WTC11 (cell line): ENCODE measurements at regions not wholly inside any gene's neighbourhood (a gene's known extent, or its start where the extent isn't known, plus 50 kb on each side); places are given as distances from the start of the nearest gene placed in this dataset.

ENCODE experiments used
- ATF6 ChIP-seq: sonication (generic); formaldehyde crosslinking; IDR thresholded peaks from 2 replicates; pipeline ENCODE4 v1.8.1; 2023; ENCODE audit warnings: mild to moderate bottlenecking, missing genetic modification reagents
- CDX4 ChIP-seq: fragments of 250-450 bp; sonication (Bioruptor Pico); IDR thresholded peaks from 2 replicates; pipeline ENCODE4 v1.9.0; 2021; ENCODE audit warnings: moderate library complexity, mild to moderate bottlenecking, inconsistent platforms, borderline replicate concordance
- FOXP4 ChIP-seq: sonication (generic); formaldehyde crosslinking; IDR thresholded peaks from 2 replicates; pipeline ENCODE4 v1.8.0; 2022; ENCODE audit warnings: mild to moderate bottlenecking, missing genetic modification reagents
- JAZF1 ChIP-seq: fragments of 250-450 bp; sonication (Bioruptor Pico); IDR thresholded peaks from 2 replicates; pipeline ENCODE4 v1.9.0; 2021; ENCODE audit warnings: moderate library complexity, mild to moderate bottlenecking, inconsistent platforms
- NFE2L1 ChIP-seq: sonication (generic); formaldehyde crosslinking; IDR thresholded peaks from 2 replicates; pipeline ENCODE4 v1.8.1; 2023; ENCODE audit warnings: missing genetic modification reagents
- TCF7 ChIP-seq: sonication (generic); formaldehyde crosslinking; IDR thresholded peaks from 2 replicates; pipeline ENCODE4 v1.8.0; 2022; ENCODE audit warnings: mild to moderate bottlenecking, low read depth, missing genetic modification reagents, moderate library complexity
- ZNF416 ChIP-seq: fragments of 250-450 bp; sonication (Bioruptor Pico); IDR thresholded peaks from 2 replicates; pipeline ENCODE4 v1.9.0; 2021; ENCODE audit warnings: mild to moderate bottlenecking, inconsistent platforms
- ZNF512 ChIP-seq: sonication (generic); formaldehyde crosslinking; IDR thresholded peaks from 2 replicates; pipeline ENCODE4 v1.8.1; 2022; ENCODE audit warnings: missing genetic modification reagents, borderline replicate concordance
- TF ChIP-seq, protein P1 (sequence below): fragments of 200-600 bp; IDR thresholded peaks from 2 replicates; pipeline ENCODE4 v1.8.0; 2022; ENCODE audit warnings: antibody characterized with exemption
- TF ChIP-seq, protein P2 (sequence below): sonication (generic); formaldehyde crosslinking; IDR thresholded peaks from 2 replicates; pipeline ENCODE4 v1.8.0; 2022; ENCODE audit warnings: mild to moderate bottlenecking, missing genetic modification reagents
- TF ChIP-seq, protein P3 (sequence below): sonication (generic); formaldehyde crosslinking; IDR thresholded peaks from 2 replicates; pipeline ENCODE4 v1.8.1; 2023; ENCODE audit warnings: mild to moderate bottlenecking, missing genetic modification reagents

DNA sequence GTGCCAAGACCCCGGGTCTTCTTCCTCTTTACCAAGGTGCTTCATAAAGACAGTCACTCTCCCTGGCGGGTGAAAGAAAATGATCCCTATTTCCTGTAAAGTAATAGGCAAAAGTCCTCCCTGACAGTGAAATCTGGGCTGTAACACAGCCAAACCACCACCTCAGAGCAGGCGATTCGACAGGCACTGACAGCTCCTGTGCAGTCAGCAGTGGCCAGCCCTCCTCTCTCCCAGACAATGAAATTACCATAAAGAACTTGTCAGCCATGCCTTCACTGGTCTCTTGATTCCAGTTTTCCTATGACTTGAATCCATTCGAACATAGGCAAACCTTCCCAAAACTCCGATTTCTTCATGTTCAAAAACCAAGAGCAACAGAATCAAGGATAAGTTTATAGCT, 492.2 kb upstream of the DAB1 start:
- TF ChIP-seq, protein P1, sequence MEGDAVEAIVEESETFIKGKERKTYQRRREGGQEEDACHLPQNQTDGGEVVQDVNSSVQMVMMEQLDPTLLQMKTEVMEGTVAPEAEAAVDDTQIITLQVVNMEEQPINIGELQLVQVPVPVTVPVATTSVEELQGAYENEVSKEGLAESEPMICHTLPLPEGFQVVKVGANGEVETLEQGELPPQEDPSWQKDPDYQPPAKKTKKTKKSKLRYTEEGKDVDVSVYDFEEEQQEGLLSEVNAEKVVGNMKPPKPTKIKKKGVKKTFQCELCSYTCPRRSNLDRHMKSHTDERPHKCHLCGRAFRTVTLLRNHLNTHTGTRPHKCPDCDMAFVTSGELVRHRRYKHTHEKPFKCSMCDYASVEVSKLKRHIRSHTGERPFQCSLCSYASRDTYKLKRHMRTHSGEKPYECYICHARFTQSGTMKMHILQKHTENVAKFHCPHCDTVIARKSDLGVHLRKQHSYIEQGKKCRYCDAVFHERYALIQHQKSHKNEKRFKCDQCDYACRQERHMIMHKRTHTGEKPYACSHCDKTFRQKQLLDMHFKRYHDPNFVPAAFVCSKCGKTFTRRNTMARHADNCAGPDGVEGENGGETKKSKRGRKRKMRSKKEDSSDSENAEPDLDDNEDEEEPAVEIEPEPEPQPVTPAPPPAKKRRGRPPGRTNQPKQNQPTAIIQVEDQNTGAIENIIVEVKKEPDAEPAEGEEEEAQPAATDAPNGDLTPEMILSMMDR, result no peak
- no peak for TF ChIP-seq ZNF416
- no peak for TF ChIP-seq ATF6 (CRISPR knock-in tag)
- no peak for TF ChIP-seq NFE2L1
- TF ChIP-seq, protein P2, sequence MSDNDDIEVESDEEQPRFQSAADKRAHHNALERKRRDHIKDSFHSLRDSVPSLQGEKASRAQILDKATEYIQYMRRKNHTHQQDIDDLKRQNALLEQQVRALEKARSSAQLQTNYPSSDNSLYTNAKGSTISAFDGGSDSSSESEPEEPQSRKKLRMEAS (CRISPR knock-in tag), result no peak
- no peak for TF ChIP-seq CDX4 (CRISPR knock-in tag)
- no peak for TF ChIP-seq JAZF1
- TF ChIP-seq TCF7 (CRISPR knock-in tag), result no peak
- no peak for TF ChIP-seq ZNF512
- TF ChIP-seq FOXP4 (CRISPR knock-in tag), result no peak
- TF ChIP-seq, protein P3, sequence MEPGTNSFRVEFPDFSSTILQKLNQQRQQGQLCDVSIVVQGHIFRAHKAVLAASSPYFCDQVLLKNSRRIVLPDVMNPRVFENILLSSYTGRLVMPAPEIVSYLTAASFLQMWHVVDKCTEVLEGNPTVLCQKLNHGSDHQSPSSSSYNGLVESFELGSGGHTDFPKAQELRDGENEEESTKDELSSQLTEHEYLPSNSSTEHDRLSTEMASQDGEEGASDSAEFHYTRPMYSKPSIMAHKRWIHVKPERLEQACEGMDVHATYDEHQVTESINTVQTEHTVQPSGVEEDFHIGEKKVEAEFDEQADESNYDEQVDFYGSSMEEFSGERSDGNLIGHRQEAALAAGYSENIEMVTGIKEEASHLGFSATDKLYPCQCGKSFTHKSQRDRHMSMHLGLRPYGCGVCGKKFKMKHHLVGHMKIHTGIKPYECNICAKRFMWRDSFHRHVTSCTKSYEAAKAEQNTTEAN, result no peak
